Nephron (organoid): ENCODE measurements at regions not wholly inside any gene's neighbourhood (a gene's known extent, or its start where the extent isn't known, plus 50 kb on each side); places are given as distances from the start of the nearest gene placed in this dataset.

Experiments
- H3K27ac Mint-ChIP-seq, 3 experiments: 2 replicates each; pipeline ENCODE4 v1.8.0; 2020; ENCODE audit warnings: mixed read lengths in 3 of 3, mild to moderate bottlenecking in 2 of 3, moderate library complexity in 1 of 3
- H3K27me3 Mint-ChIP-seq: 2 replicates; pipeline ENCODE4 v1.8.0; 2021; ENCODE audit warnings: low read depth, mild to moderate bottlenecking, moderate library complexity, mixed read lengths
- H3K36me3 Mint-ChIP-seq: 2 replicates; pipeline ENCODE4 v1.8.0; 2020; ENCODE audit warnings: low read depth, mixed read lengths
- H3K4me1 Mint-ChIP-seq: 2 replicates; pipeline ENCODE4 v1.8.0; 2020; ENCODE audit warnings: mixed read lengths
- H3K4me3 Mint-ChIP-seq, 3 experiments: 2 replicates each; pipeline ENCODE4 v1.8.0; 2020; ENCODE audit warnings: mild to moderate bottlenecking in 3 of 3, mixed read lengths in 3 of 3, moderate library complexity in 2 of 3
- H3K9me3 Mint-ChIP-seq: 2 replicates; pipeline ENCODE4 v1.8.0; 2020; ENCODE audit warnings: mixed read lengths
- TF ChIP-seq, protein P1 (sequence below), 3 experiments: fragments of 200-600 bp; sonication (generic); IDR thresholded peaks; one replicate each; pipeline ENCODE4 v1.5.0; 2021; ENCODE audit warnings: antibody characterized with exemption in 3 of 3; ENCODE audit not compliant: unreplicated experiment in 3 of 3

DNA sequence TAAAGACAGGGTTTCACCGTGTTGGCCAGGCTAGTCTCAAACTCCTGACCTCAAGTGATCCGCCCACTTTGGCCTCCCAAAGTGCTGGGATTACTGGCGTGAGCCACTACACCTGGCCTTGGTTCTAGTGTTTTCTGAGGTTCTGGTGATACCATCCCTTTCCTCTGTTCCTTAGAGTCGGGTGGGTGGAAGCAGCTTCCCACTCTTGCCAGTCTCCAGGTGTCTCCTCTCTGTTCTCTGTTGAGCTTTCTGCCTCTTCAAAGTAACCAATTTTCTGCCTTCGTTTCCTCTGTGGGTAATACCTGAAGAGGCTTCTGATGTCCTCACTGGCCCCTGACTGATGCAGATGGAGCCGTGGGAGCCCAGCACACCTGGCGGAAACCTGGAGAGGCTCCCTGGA lies 53.4 kb upstream of the LHX5 start:
- no peaks in the 10 kb centered on the region for H3K36me3 Mint-ChIP-seq
- H3K9me3 Mint-ChIP-seq, result no peaks in the 10 kb centered on the region
- no peak overlapping the region for H3K4me3 Mint-ChIP-seq
- no peak overlapping the region for H3K27ac Mint-ChIP-seq
- H3K27me3 Mint-ChIP-seq, result peaks cover 84% of the 10 kb centered on the region
- no peaks in the 10 kb centered on the region for H3K4me1 Mint-ChIP-seq
- TF ChIP-seq, protein P1, sequence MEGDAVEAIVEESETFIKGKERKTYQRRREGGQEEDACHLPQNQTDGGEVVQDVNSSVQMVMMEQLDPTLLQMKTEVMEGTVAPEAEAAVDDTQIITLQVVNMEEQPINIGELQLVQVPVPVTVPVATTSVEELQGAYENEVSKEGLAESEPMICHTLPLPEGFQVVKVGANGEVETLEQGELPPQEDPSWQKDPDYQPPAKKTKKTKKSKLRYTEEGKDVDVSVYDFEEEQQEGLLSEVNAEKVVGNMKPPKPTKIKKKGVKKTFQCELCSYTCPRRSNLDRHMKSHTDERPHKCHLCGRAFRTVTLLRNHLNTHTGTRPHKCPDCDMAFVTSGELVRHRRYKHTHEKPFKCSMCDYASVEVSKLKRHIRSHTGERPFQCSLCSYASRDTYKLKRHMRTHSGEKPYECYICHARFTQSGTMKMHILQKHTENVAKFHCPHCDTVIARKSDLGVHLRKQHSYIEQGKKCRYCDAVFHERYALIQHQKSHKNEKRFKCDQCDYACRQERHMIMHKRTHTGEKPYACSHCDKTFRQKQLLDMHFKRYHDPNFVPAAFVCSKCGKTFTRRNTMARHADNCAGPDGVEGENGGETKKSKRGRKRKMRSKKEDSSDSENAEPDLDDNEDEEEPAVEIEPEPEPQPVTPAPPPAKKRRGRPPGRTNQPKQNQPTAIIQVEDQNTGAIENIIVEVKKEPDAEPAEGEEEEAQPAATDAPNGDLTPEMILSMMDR (IDR thresholded peaks at IDR 0.05; ENCODE audit: unreplicated experiment in 3 of 3), result no peak

DNA sequence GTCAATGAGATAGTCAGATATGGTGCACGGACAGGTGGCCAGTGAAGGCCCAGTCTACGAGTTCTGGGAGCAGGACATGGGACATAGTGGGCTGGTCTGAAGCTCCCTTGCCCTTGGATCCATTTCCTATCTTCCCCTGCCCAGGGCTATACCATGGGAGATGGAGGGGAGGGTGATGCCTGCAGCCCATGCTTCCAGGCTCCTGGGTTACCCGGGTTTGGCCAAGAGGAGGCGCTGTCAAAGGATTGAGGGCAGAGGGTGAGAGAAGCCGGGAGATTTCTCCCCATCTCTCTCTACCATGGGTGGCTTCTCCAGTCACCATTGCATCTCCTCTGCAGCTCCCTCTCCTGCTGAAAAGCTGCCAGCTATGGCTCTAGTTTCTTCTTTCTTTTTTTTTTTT lies 52.8 kb upstream of the LHX5 start:
- Mint-ChIP-seq H3K4me1 (no peaks in the 10 kb centered on the region), H3K9me3 (no peaks in the 10 kb centered on the region), H3K27me3 (peaks cover 88% of the 10 kb centered on the region), H3K36me3 (no peaks in the 10 kb centered on the region), H3K4me3 (no peak overlapping the region), H3K27ac (no peak overlapping the region)
- TF ChIP-seq, protein P1 (IDR thresholded peaks at IDR 0.05; ENCODE audit: unreplicated experiment in 3 of 3), result no peak

DNA sequence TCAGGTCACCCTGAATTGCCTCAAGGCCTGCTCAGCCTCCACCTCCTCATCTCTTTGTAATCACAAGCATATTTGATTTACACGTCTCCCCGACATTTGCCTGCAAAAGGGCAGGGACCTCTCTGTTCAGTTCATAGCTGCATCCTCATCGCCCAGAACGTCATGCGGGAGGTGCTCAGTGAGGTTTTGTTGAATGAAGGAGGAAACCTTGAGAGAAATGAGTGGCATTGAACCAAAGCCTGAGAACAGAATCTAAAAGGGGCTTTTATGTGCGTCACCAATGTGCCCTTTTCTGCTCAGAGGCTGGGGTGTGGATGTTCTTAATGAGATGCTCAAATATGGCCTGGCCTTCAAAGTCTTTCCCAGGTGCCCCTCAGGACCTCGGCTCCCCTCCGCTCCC lies 50.0 kb upstream of the LHX5 start:
- no peaks in the 10 kb centered on the region for H3K4me1 Mint-ChIP-seq
- H3K9me3 Mint-ChIP-seq, result no peaks in the 10 kb centered on the region
- no peaks in the 10 kb centered on the region for H3K36me3 Mint-ChIP-seq
- no peak overlapping the region for H3K4me3 Mint-ChIP-seq
- TF ChIP-seq, protein P1 (IDR thresholded peaks at IDR 0.05; ENCODE audit: unreplicated experiment in 3 of 3), result no peak
- H3K27ac Mint-ChIP-seq, result no peak overlapping the region
- H3K27me3 Mint-ChIP-seq, result peaks cover 90% of the 10 kb centered on the region
